Neuronal stem cell (in vitro differentiated cells): ENCODE measurements at regions not wholly inside any gene's neighbourhood (a gene's known extent, or its start where the extent isn't known, plus 50 kb on each side); places are given as distances from the start of the nearest gene placed in this dataset.

Source experiments
- DNase-seq: peaks from one replicate; pipeline ENCODE4 v3.0.0-alpha.2; 2013; ENCODE audit warnings: low spot score
- H2AFZ ChIP-seq: one replicate; pipeline ENCODE4 v1.6.1; 2013; ENCODE audit warnings: mild to moderate bottlenecking, low read length, inconsistent platforms
- H2AK5ac ChIP-seq: 2 replicates; pipeline ENCODE4 v1.6.1; 2013; ENCODE audit warnings: low read depth, mild to moderate bottlenecking, inconsistent platforms, low read length, moderate library complexity, mixed read lengths
- H2BK120ac ChIP-seq: 2 replicates; pipeline ENCODE4 v1.6.1; 2013; ENCODE audit warnings: low read depth, mild to moderate bottlenecking, inconsistent platforms, low read length, moderate library complexity, mixed read lengths
- H2BK12ac ChIP-seq: one replicate; pipeline ENCODE4 v1.6.1; 2013; ENCODE audit warnings: low read length, inconsistent platforms
- H2BK15ac ChIP-seq: 2 replicates; pipeline ENCODE4 v1.6.1; 2013; ENCODE audit warnings: mild to moderate bottlenecking, low read length, inconsistent platforms, mixed read lengths
- H2BK5ac ChIP-seq: one replicate; pipeline ENCODE4 v1.6.1; 2013; ENCODE audit warnings: inconsistent platforms, mild to moderate bottlenecking, low read length, moderate library complexity
- H3K14ac ChIP-seq: one replicate; pipeline ENCODE4 v1.6.1; 2013; ENCODE audit warnings: low read length, inconsistent platforms
- H3K18ac ChIP-seq: 2 replicates; pipeline ENCODE4 v1.6.1; 2013; ENCODE audit warnings: low read length, inconsistent platforms
- H3K23ac ChIP-seq: 2 replicates; pipeline ENCODE4 v1.6.1; 2013; ENCODE audit warnings: low read depth, mild to moderate bottlenecking, mixed read lengths, low read length, inconsistent platforms; ENCODE audit not compliant: poor library complexity
- H3K27ac ChIP-seq: replicated peaks from 3 replicates; pipeline ENCODE4 v1.5.1; 2013; ENCODE audit warnings: low read length, inconsistent platforms
- H3K27me3 ChIP-seq, 3 experiments: 2 replicates each; pipeline ENCODE4 v1.6.1; 2013; ENCODE audit warnings: low read length in 3 of 3, mild to moderate bottlenecking in 2 of 3, inconsistent platforms in 1 of 3, low read depth in 1 of 3, mixed read lengths in 1 of 3, moderate library complexity in 1 of 3; ENCODE audit not compliant: control insufficient read depth in 3 of 3, insufficient read depth in 3 of 3
- H3K36me3 ChIP-seq, 2 donors: replicated peaks in 1 of 2; 2 replicates each; pipeline ENCODE4 v1.6.1; 2013; ENCODE audit warnings: low read length in 2 of 2; ENCODE audit not compliant: control insufficient read depth in 2 of 2, insufficient read depth in 2 of 2
- H3K4ac ChIP-seq: 2 replicates; pipeline ENCODE4 v1.6.1; 2013; ENCODE audit warnings: inconsistent platforms, mild to moderate bottlenecking, low read length, moderate library complexity
- H3K4me1 ChIP-seq, 2 donors: 1 replicate in 1 of 2; 2 replicates in 1 of 2; pipeline ENCODE4 v1.6.1; 2013; ENCODE audit warnings: low read length in 2 of 2, low read depth in 1 of 2; ENCODE audit not compliant: control insufficient read depth in 2 of 2, insufficient read depth in 1 of 2
- H3K4me2 ChIP-seq: one replicate; pipeline ENCODE4 v1.6.1; 2013; ENCODE audit warnings: mild to moderate bottlenecking, low read length, inconsistent platforms; ENCODE audit not compliant: insufficient read depth, poor library complexity, severe bottlenecking
- H3K4me3 ChIP-seq, 2 donors: 2 replicates each; pipeline ENCODE4 v1.5.1; 2013; ENCODE audit warnings: low read length in 2 of 2, mild to moderate bottlenecking in 2 of 2, inconsistent platforms in 1 of 2, moderate library complexity in 1 of 2
- H3K79me1 ChIP-seq: one replicate; pipeline ENCODE4 v1.6.1; 2013; ENCODE audit warnings: low read depth, mild to moderate bottlenecking, inconsistent platforms, low read length, moderate library complexity
- H3K9ac ChIP-seq: one replicate; pipeline ENCODE4 v1.6.1; 2013; ENCODE audit warnings: mild to moderate bottlenecking, low read depth, low read length, inconsistent platforms; ENCODE audit not compliant: poor library complexity
- H3K9me3 ChIP-seq, 2 donors: replicated peaks in 1 of 2; 2 replicates each; pipeline versions ENCODE3 to v1.6.1; 2013; ENCODE audit warnings: low read length in 2 of 2, mild to moderate bottlenecking in 2 of 2, inconsistent platforms in 1 of 2, low read depth in 1 of 2, mixed read lengths in 1 of 2, moderate library complexity in 1 of 2; ENCODE audit not compliant: control insufficient read depth in 2 of 2, insufficient read depth in 1 of 2
- H4K8ac ChIP-seq: one replicate; pipeline ENCODE4 v1.6.1; 2013; ENCODE audit warnings: low read depth, mild to moderate bottlenecking, inconsistent platforms, low read length, moderate library complexity
- H4K91ac ChIP-seq: one replicate; pipeline ENCODE4 v1.6.1; 2013; ENCODE audit warnings: low read length, low read depth, mild to moderate bottlenecking, inconsistent platforms; ENCODE audit not compliant: poor library complexity
- WGBS, 2 donors: extraction: QIAGEN DNeasy Blood & Tissue Kit; methylation state at CpG; one replicate each; pipeline ENCODE4 v1.1.7; 2013; ENCODE audit warnings: missing lambda C conversion rate in 2 of 2, mixed read lengths in 1 of 2; ENCODE audit not compliant: insufficient read length in 2 of 2, insufficient replicate concordance in 1 of 2; ENCODE audit errors: extremely low coverage in 2 of 2; 5-methylcytosine and 5-hydroxymethylcytosine counted together

GRCh38 chr17:22512997-22513538 is 820.7 kb downstream of the KCNJ18 start:
- H4K8ac ChIP-seq: no peak overlapping the region
- no peaks in the 10 kb centered on the region for H3K27me3 ChIP-seq
- no peak overlapping the region for H3K27ac ChIP-seq
- no peak overlapping the region for H3K18ac ChIP-seq
- H3K9me3 ChIP-seq: peaks cover 0 to 28% of the 10 kb centered on the region in 2 donors
- H2BK12ac ChIP-seq: no peak overlapping the region
- H3K9ac ChIP-seq: no peak overlapping the region
- H2BK15ac ChIP-seq: no peak overlapping the region
- H4K91ac ChIP-seq: no peak overlapping the region
- no peaks in the 10 kb centered on the region for H3K36me3 ChIP-seq
- no peak overlapping the region for H3K23ac ChIP-seq
- H3K79me1 ChIP-seq: peaks cover 3% of the 10 kb centered on the region
- no peak overlapping the region for H2BK120ac ChIP-seq
- no CpG with 5 or more reads among the region's 21 CpGs for WGBS, 2 donors
- no peak for DNase-seq
- no peaks in the 10 kb centered on the region for H3K4me1 ChIP-seq
- H2AK5ac ChIP-seq: no peak overlapping the region
- no peak overlapping the region for H2AFZ ChIP-seq
- H2BK5ac ChIP-seq: no peak overlapping the region
- no peak overlapping the region for H3K4me2 ChIP-seq
- no peak overlapping the region for H3K4me3 ChIP-seq
- H3K14ac ChIP-seq: no peak overlapping the region
- no peak overlapping the region for H3K4ac ChIP-seq

GRCh38 chr17:22514315-22514714 is 822.0 kb downstream of the KCNJ18 start:
- Histone ChIP-seq H2BK120ac (no peak overlapping the region), H3K4me2 (no peak overlapping the region), H3K23ac (no peak overlapping the region), H2BK5ac (no peak overlapping the region), H3K9me3 (peaks cover 0 to 28% of the 10 kb centered on the region in 2 donors), H2AK5ac (no peak overlapping the region), H3K27me3 (no peaks in the 10 kb centered on the region), H2AFZ (no peak overlapping the region), H2BK12ac (no peak overlapping the region), H3K27ac (no peak overlapping the region), H3K36me3 (no peaks in the 10 kb centered on the region), H4K91ac (no peak overlapping the region), H3K4me1 (no peaks in the 10 kb centered on the region), H3K14ac (no peak overlapping the region), H3K9ac (no peak overlapping the region), H3K4ac (no peak overlapping the region), H3K18ac (no peak overlapping the region), H3K4me3 (no peak overlapping the region), H2BK15ac (no peak overlapping the region), H3K79me1 (peaks cover 3% of the 10 kb centered on the region), H4K8ac (no peak overlapping the region)
- DNase-seq: no peak
- WGBS, 2 donors: no CpG with 5 or more reads among the region's 6 CpGs

DNA sequence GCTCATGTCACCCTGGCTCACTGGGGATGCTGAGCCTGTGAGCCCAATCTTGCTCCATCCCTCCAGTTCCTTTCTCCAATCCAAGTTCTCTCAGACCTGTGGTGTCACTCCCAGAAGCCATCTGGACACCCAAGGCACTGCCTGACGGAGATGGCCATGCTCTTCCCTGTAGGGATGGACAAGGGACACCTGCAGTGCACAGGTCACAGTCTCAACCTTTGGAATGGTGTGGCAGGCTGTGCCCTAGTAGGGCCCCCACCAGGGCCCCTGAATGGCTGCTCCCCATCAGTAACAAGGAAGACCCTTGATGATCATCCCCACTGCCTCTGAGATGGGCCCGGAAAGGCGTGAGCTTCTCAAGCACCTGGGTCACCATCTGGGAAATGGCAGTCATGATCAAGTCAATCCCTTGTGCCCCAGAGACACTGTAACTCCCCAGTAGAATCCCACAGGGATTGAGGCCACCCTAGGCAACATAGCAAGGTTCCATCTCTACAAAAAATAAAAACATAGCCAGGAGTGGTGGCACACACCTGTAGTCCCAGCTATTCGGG is 822.5 kb downstream of the KCNJ18 start:
- H2AFZ ChIP-seq: no peak overlapping the region
- H3K27me3 ChIP-seq: no peaks in the 10 kb centered on the region
- no peak overlapping the region for H2BK120ac ChIP-seq
- no peak overlapping the region for H3K9ac ChIP-seq
- H3K14ac ChIP-seq: no peak overlapping the region
- no peak overlapping the region for H3K23ac ChIP-seq
- H4K91ac ChIP-seq: no peak overlapping the region
- H3K18ac ChIP-seq: no peak overlapping the region
- no peak overlapping the region for H3K27ac ChIP-seq
- no peak overlapping the region for H3K4ac ChIP-seq
- WGBS, 2 donors: no CpG with 5 or more reads among the region's 4 CpGs
- H2BK5ac ChIP-seq: no peak overlapping the region
- no peak overlapping the region for H3K4me2 ChIP-seq
- no peaks in the 10 kb centered on the region for H3K4me1 ChIP-seq
- H2BK15ac ChIP-seq: no peak overlapping the region
- H3K4me3 ChIP-seq: no peak overlapping the region
- peaks cover 3% of the 10 kb centered on the region for H3K79me1 ChIP-seq
- peaks cover 0 to 33% of the 10 kb centered on the region in 2 donors for H3K9me3 ChIP-seq
- no peak overlapping the region for H2BK12ac ChIP-seq
- H2AK5ac ChIP-seq: no peak overlapping the region
- H3K36me3 ChIP-seq: no peaks in the 10 kb centered on the region
- no peak overlapping the region for H4K8ac ChIP-seq
- no peak for DNase-seq

DNA sequence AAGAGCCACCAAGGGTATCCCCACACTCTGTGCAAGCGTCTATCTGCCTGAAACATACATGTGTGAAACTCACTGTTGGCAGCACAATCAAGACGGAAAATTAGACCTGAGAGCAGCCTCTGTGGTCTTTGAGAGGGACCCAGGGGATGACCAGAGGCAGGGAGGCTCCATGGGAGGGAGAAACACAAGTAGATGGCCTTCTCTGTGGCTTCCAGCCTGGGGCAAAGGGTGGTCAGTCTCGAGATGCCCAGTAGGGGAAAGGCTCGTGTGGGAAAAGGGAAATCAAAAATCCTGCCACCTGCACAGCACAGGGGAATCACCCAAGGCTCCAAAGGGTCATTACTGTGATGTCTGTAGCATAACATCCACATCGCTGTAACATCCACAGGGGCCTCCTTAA is 823.3 kb downstream of the KCNJ18 start:
- H3K4ac ChIP-seq: no peak overlapping the region
- no peak overlapping the region for H2BK12ac ChIP-seq
- H3K4me2 ChIP-seq: no peak overlapping the region
- H3K14ac ChIP-seq: no peak overlapping the region
- H3K79me1 ChIP-seq: peaks cover 3% of the 10 kb centered on the region
- no peak overlapping the region for H2BK5ac ChIP-seq
- H4K91ac ChIP-seq: no peak overlapping the region
- H3K4me1 ChIP-seq: no peaks in the 10 kb centered on the region
- no CpG with 5 or more reads among the region's 5 CpGs for WGBS, 2 donors
- no peak overlapping the region for H3K9ac ChIP-seq
- H3K4me3 ChIP-seq: no peak overlapping the region
- peaks cover 0 to 40% of the 10 kb centered on the region in 2 donors for H3K9me3 ChIP-seq
- no peak overlapping the region for H4K8ac ChIP-seq
- no peak overlapping the region for H3K23ac ChIP-seq
- no peak for DNase-seq
- no peak overlapping the region for H3K27ac ChIP-seq
- no peak overlapping the region for H2AK5ac ChIP-seq
- no peaks in the 10 kb centered on the region for H3K27me3 ChIP-seq
- no peak overlapping the region for H2BK120ac ChIP-seq
- no peak overlapping the region for H3K18ac ChIP-seq
- no peaks in the 10 kb centered on the region for H3K36me3 ChIP-seq
- no peak overlapping the region for H2AFZ ChIP-seq
- H2BK15ac ChIP-seq: no peak overlapping the region
